GM19239 (cell line): ENCODE measurements at regions not wholly inside any gene's neighbourhood (a gene's known extent, or its start where the extent isn't known, plus 50 kb on each side); places are given as distances from the start of the nearest gene placed in this dataset.

Experiments
- DNase-seq: peaks from one replicate; pipeline ENCODE4 v3.0.0; 2011; ENCODE audit warnings: low spot score; ENCODE audit not compliant: insufficient read length
- FAIRE-seq: peaks from 2 replicates; lab custom pipeline; 2011; peaks lifted over from hg19 to GRCh38; lab: Jason Lieb, UNC

GRCh38 chr2:45303417-45304202 lies 294.4 kb upstream of the SIX2 start:
- DNase-seq (no peak), FAIRE-seq (no peak)

- no peak for DNase-seq
- no peak for FAIRE-seq
These were observed 292.3 kb upstream of the SIX2 start for GRCh38 chr2:45301307-45302277.

GRCh38 chr2:45300026-45300750 lies 290.9 kb upstream of the SIX2 start:
- DNase-seq (no peak), FAIRE-seq (no peak)

GRCh38 chr2:45299361-45299760 lies 290.1 kb upstream of the SIX2 start:
- FAIRE-seq (no peak), DNase-seq (no peak)

- FAIRE-seq: no peak
- DNase-seq: no peak
These were observed 283.9 kb upstream of the SIX2 start for GRCh38 chr2:45293182-45293581.

- FAIRE-seq (no peak), DNase-seq (no peak)
These were observed 282.0 kb upstream of the SIX2 start for GRCh38 chr2:45291296-45291701.

- DNase-seq (no peak), FAIRE-seq (no peak)
These were observed 280.9 kb upstream of the SIX2 start for GRCh38 chr2:45289997-45290709.

GRCh38 chr2:45288532-45289417 lies 279.5 kb upstream of the SIX2 start:
- no peak for FAIRE-seq
- DNase-seq: no peak

GRCh38 chr2:45287045-45287444 lies 277.8 kb upstream of the SIX2 start:
- DNase-seq (no peak), FAIRE-seq (no peak)

GRCh38 chr2:45285771-45286390 lies 276.6 kb upstream of the SIX2 start:
- FAIRE-seq: no peak
- DNase-seq: no peak

GRCh38 chr2:45285311-45285710 lies 276.1 kb upstream of the SIX2 start:
- DNase-seq: no peak
- FAIRE-seq: no peak

GRCh38 chr2:45284621-45284995 lies 275.4 kb upstream of the SIX2 start:
- FAIRE-seq (no peak), DNase-seq (no peak)

- DNase-seq (no peak), FAIRE-seq (no peak)
These were observed 274.7 kb upstream of the SIX2 start for GRCh38 chr2:45283764-45284620.

GRCh38 chr2:45282646-45283045 lies 273.4 kb upstream of the SIX2 start:
- FAIRE-seq (no peak), DNase-seq (no peak)

- no peak for FAIRE-seq
- DNase-seq: no peak
These were observed 272.1 kb upstream of the SIX2 start for GRCh38 chr2:45281311-45281710.

- FAIRE-seq: no peak
- no peak for DNase-seq
These were observed 271.5 kb upstream of the SIX2 start for GRCh38 chr2:45280794-45281193.

GRCh38 chr2:45279356-45279755 lies 270.1 kb upstream of the SIX2 start:
- no peak for FAIRE-seq
- no peak for DNase-seq
